ENCODE measurements at regions not wholly inside any gene's neighbourhood (a gene's known extent, or its start where the extent isn't known, plus 50 kb on each side); places are given as distances from the start of the nearest gene placed in this dataset.

DNA sequence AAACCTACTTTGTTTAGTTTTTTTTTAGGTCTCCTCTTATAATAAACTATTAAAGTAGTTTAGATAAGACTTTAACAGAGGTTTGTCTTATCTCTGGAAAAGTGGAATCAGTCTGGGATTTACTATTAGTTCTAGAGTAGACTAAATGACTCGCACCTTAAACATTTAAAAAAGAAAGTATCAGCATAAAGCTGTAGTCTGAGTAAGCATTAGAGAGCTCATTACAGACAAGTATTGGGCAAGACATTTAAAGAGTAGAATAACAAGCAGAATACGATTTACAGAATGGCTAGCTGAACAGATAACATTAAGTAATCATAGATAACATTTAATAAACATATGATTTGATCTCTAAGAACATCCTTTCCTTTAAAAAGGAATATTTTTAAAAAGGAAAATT is 226.0 kb upstream of the DMAC1 start:
- Histone ChIP-seq H4K20me1 (ENCODE audit: insufficient read depth) (no peaks in the 10 kb centered on the region), H3K79me2 (replicated peaks; ENCODE audit: insufficient read depth, low read length) (no peaks in the 10 kb centered on the region), H3K9me3 (ENCODE audit: low read length) (no peaks in the 10 kb centered on the region), H3K27ac (ENCODE audit: low read length) (no peak overlapping the region), H3K4me2 (ENCODE audit: low read length) (no peak overlapping the region), H3K27me3 (ENCODE audit: insufficient read depth, low read depth, low read length) (no peaks in the 10 kb centered on the region), H3F3A (ENCODE audit: insufficient read depth, low read length, poor library complexity, severe bottlenecking) (no peaks in the 10 kb centered on the region), H3K9ac (ENCODE audit: low read length) (no peak overlapping the region), H3K9me2 (ENCODE audit: insufficient read depth, low read length) (no peaks in the 10 kb centered on the region), H2AFZ (ENCODE audit: low read depth, low read length) (no peak overlapping the region), H3K4me3 (ENCODE audit: low read length) (no peak overlapping the region), H3K36me3 (ENCODE audit: insufficient read depth, low read length) (no peaks in the 10 kb centered on the region)
- TF ChIP-seq, protein P1, sequence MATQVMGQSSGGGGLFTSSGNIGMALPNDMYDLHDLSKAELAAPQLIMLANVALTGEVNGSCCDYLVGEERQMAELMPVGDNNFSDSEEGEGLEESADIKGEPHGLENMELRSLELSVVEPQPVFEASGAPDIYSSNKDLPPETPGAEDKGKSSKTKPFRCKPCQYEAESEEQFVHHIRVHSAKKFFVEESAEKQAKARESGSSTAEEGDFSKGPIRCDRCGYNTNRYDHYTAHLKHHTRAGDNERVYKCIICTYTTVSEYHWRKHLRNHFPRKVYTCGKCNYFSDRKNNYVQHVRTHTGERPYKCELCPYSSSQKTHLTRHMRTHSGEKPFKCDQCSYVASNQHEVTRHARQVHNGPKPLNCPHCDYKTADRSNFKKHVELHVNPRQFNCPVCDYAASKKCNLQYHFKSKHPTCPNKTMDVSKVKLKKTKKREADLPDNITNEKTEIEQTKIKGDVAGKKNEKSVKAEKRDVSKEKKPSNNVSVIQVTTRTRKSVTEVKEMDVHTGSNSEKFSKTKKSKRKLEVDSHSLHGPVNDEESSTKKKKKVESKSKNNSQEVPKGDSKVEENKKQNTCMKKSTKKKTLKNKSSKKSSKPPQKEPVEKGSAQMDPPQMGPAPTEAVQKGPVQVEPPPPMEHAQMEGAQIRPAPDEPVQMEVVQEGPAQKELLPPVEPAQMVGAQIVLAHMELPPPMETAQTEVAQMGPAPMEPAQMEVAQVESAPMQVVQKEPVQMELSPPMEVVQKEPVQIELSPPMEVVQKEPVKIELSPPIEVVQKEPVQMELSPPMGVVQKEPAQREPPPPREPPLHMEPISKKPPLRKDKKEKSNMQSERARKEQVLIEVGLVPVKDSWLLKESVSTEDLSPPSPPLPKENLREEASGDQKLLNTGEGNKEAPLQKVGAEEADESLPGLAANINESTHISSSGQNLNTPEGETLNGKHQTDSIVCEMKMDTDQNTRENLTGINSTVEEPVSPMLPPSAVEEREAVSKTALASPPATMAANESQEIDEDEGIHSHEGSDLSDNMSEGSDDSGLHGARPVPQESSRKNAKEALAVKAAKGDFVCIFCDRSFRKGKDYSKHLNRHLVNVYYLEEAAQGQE (IDR thresholded peaks at IDR 0.05; ENCODE audit: borderline replicate concordance), result no peak
- TF ChIP-seq RAD21 (conservative IDR thresholded peaks at IDR 0.05) (no peak), EP300 (conservative IDR thresholded peaks at IDR 0.05; ENCODE audit: poor library complexity, severe bottlenecking) (no peak), POLR2AphosphoS5 (IDR thresholded peaks at IDR 0.05) (no peak), EZH2 (IDR thresholded peaks at IDR 0.05; ENCODE audit: borderline replicate concordance, insufficient read depth, low read length, poor library complexity, severe bottlenecking) (no peak), TAF1 (IDR thresholded peaks at IDR 0.05; ENCODE audit: low read depth) (no peak), SMC3 (conservative IDR thresholded peaks at IDR 0.05; ENCODE audit: poor library complexity) (no peak), MXI1 (conservative IDR thresholded peaks at IDR 0.05; ENCODE audit: poor library complexity, severe bottlenecking) (no peak)
- TF ChIP-seq, protein P2, sequence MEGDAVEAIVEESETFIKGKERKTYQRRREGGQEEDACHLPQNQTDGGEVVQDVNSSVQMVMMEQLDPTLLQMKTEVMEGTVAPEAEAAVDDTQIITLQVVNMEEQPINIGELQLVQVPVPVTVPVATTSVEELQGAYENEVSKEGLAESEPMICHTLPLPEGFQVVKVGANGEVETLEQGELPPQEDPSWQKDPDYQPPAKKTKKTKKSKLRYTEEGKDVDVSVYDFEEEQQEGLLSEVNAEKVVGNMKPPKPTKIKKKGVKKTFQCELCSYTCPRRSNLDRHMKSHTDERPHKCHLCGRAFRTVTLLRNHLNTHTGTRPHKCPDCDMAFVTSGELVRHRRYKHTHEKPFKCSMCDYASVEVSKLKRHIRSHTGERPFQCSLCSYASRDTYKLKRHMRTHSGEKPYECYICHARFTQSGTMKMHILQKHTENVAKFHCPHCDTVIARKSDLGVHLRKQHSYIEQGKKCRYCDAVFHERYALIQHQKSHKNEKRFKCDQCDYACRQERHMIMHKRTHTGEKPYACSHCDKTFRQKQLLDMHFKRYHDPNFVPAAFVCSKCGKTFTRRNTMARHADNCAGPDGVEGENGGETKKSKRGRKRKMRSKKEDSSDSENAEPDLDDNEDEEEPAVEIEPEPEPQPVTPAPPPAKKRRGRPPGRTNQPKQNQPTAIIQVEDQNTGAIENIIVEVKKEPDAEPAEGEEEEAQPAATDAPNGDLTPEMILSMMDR (IDR thresholded peaks at IDR 0.05; ENCODE audit: poor library complexity, severe bottlenecking), result no peak

DNA sequence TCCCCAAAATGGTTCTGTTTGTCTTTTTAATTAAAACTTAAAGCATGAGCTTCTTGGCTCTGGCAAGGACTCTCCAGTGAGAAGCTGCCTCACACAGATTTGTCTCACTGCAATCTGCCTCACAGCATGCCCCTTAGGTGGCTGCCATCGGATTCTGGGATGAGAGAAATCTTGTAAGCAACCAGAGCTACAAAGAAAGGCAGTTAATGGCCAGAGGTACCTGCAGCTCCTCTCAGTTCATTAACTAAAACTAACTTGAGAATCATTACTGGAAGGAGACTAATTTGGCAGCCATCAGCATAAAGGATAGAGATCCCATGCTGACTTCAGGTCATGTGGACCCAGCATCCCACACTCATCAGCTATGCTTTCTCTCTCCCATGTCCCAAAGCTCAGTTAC is 220.6 kb upstream of the DMAC1 start:
- no peak overlapping the region for H2AFZ ChIP-seq (ENCODE audit: low read depth, low read length)

More for the DNA sequence above, 220.6 kb upstream of the DMAC1 start:
- H3K4me3 ChIP-seq (ENCODE audit: low read length), result no peak overlapping the region
- H3K36me3 ChIP-seq (ENCODE audit: insufficient read depth, low read length), result no peaks in the 10 kb centered on the region
- no peaks in the 10 kb centered on the region for H3K27me3 ChIP-seq (ENCODE audit: insufficient read depth, low read depth, low read length)
- no peaks in the 10 kb centered on the region for H3K79me2 ChIP-seq (replicated peaks; ENCODE audit: insufficient read depth, low read length)
- H3F3A ChIP-seq (ENCODE audit: insufficient read depth, low read length, poor library complexity, severe bottlenecking), result no peaks in the 10 kb centered on the region
- no peak overlapping the region for H3K4me2 ChIP-seq (ENCODE audit: low read length)
- H3K9ac ChIP-seq (ENCODE audit: low read length), result no peak overlapping the region
- H3K9me3 ChIP-seq (ENCODE audit: low read length), result no peaks in the 10 kb centered on the region
- no peak overlapping the region for H3K27ac ChIP-seq (ENCODE audit: low read length)
- TF ChIP-seq TAF1 (IDR thresholded peaks at IDR 0.05; ENCODE audit: low read depth) (no peak), SMC3 (conservative IDR thresholded peaks at IDR 0.05; ENCODE audit: poor library complexity) (no peak), EZH2 (IDR thresholded peaks at IDR 0.05; ENCODE audit: borderline replicate concordance, insufficient read depth, low read length, poor library complexity, severe bottlenecking) (no peak), POLR2AphosphoS5 (IDR thresholded peaks at IDR 0.05) (no peak), EP300 (conservative IDR thresholded peaks at IDR 0.05; ENCODE audit: poor library complexity, severe bottlenecking) (no peak), MXI1 (conservative IDR thresholded peaks at IDR 0.05; ENCODE audit: poor library complexity, severe bottlenecking) (no peak)
- TF ChIP-seq, protein P2 (IDR thresholded peaks at IDR 0.05; ENCODE audit: poor library complexity, severe bottlenecking), result no peak
- TF ChIP-seq, protein P1 (IDR thresholded peaks at IDR 0.05; ENCODE audit: borderline replicate concordance), result no peak
- H4K20me1 ChIP-seq (ENCODE audit: insufficient read depth), result no peaks in the 10 kb centered on the region
- no peaks in the 10 kb centered on the region for H3K9me2 ChIP-seq (ENCODE audit: insufficient read depth, low read length)
